Vagina (tissue), 2 donors: ENCODE measurements at regions not wholly inside any gene's neighbourhood (a gene's known extent, or its start where the extent isn't known, plus 50 kb on each side); places are given as distances from the start of the nearest gene placed in this dataset.

Source experiments
- CTCF ChIP-seq, 3 experiments: fragments of 450-650 bp in 2 of 3; fragments of 200-600 bp in 1 of 3; sonication (generic) in 1 of 3; IDR thresholded peaks; one replicate each; pipeline ENCODE4 v1.5.1; 2017 to 2019; ENCODE audit warnings: antibody characterized with exemption in 3 of 3, mild to moderate bottlenecking in 2 of 3, moderate library complexity in 2 of 3
- POLR2AphosphoS5 ChIP-seq, 2 donors: sonication (generic); formaldehyde crosslinking; IDR thresholded peaks; one replicate each; pipeline ENCODE4 v1.9.0; 2017; ENCODE audit warnings: antibody characterized with exemption in 2 of 2, mild to moderate bottlenecking in 2 of 2, low read depth in 1 of 2; ENCODE audit not compliant: insufficient read depth in 1 of 2

- TF ChIP-seq CTCF (IDR thresholded peaks at IDR 0.05) (no peak), POLR2AphosphoS5 (IDR thresholded peaks at IDR 0.05; ENCODE audit: insufficient read depth in 1 of 2, low read depth in 1 of 2) (no peak)
These were observed 59.7 kb downstream of the GPR85 start for GRCh38 chr7:113026941-113027340.
